LNCaP clone FGC (cell line): ENCODE measurements at regions not wholly inside any gene's neighbourhood (a gene's known extent, or its start where the extent isn't known, plus 50 kb on each side); places are given as distances from the start of the nearest gene placed in this dataset.
"Not testable (repeated sequence)": the region's sequence is repeated elsewhere in the genome, so short reads cannot be mapped to it uniquely, and the experiment has no call there.

ENCODE experiments used
- DNase-seq: peaks from one replicate; pipeline ENCODE4 v3.0.0-alpha.2; 2011; ENCODE audit warnings: low read depth
- H3K4me3 ChIP-seq: 2 replicates; pipeline ENCODE4 v1.5.1; 2011; ENCODE audit warnings: mild to moderate bottlenecking, low read depth, low read length, control low read depth
- CTCF ChIP-seq: IDR thresholded peaks from 2 replicates; pipeline ENCODE4 v1.5.1; 2012; ENCODE audit warnings: mild to moderate bottlenecking; ENCODE audit not compliant: control insufficient read depth, insufficient read depth; ENCODE audit errors: extremely low read depth

GRCh38 chr3:84692261-84692660 is 266.5 kb upstream of the CADM2 start:
- H3K4me3 ChIP-seq = no peak overlapping the region
- TF ChIP-seq CTCF = no peak
- DNase-seq = no peak

GRCh38 chr3:84710288-84710687 is 248.5 kb upstream of the CADM2 start:
- not testable (repeated sequence) for H3K4me3 ChIP-seq, DNase-seq

DNA sequence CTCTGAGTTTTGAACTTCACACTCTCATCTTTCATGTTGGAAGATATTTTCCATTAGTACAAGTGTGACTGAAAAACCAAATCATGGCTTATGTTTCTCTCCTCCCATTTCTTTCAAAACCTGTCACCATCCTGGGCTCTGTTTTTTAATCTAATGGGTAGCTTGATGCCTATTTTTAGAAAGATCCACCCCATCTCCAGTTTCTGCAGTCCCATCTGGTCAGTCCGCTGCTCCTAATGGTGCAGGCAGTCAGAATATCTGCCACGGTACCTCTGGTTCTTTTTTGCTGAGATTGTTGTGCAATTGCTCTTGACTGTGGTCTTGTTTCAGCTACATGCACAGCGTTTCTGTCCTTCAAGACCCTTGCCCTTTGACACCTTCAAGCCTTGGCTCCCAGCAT is 240.9 kb upstream of the CADM2 start:
- H3K4me3 ChIP-seq = no peak overlapping the region
- no peak for TF ChIP-seq CTCF
- no peak for DNase-seq

DNA sequence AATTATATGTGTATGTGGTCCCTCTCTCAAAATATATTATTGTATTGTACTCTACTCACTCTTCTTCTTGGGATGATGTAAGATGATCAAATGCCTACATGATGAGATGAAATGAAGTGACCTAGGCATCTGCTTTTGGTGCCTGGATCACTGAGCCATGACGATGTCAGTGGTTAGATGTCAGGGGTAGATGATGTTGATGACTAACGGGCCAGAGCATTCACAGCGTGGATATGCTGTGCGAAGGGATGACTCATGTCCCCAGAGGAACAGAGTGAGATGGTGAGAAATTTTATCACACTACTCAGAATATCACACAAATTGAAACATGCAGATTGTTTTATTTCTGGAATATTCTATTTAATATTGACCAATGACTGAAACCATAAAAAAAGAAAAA is 233.9 kb upstream of the CADM2 start:
- TF ChIP-seq CTCF = no peak
- no peak for DNase-seq
- H3K4me3 ChIP-seq = no peak overlapping the region

- DNase-seq = no peak
- TF ChIP-seq CTCF = no peak
- no peak overlapping the region for H3K4me3 ChIP-seq
Measured at GRCh38 chr3:84727616-84728015, 231.2 kb upstream of the CADM2 start.

DNA sequence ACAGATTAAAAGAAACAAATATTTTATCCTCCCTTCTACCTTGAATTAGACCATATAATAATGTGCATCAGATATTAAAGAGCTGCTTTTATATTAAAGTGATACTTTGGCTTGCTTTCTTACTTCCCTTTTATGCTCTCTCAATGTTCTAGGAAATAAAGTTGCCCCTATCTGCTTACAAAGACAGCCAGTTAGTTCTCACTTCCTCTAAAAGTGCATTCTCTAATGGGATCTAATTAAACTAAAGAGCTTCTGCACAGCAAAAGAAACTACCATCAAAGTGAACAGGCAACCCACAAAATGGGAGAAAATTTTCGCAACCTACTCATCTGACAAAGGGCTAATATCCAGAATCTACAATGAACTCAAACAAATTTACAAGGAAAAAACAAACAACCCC is 224.1 kb upstream of the CADM2 start:
- not testable (repeated sequence) for DNase-seq, H3K4me3 ChIP-seq

DNA sequence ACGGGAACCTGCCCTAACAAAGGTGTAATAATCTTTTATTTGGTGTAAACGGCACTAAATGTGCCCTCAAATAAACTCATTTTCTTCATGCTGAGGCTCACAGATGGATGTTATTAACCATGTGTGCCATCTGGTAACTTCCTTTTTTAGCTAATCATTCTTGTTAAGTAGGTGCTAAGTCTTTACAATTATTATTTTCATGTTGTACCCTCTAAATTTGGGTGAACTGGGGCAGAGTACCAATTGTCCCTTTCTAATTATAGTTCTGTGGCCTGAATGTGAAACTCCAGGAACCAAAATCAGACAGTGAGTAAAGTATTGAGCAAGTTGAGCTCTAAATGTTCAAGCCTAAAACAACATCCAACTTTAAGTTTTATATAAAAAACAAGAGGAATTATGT is 220.7 kb upstream of the CADM2 start:
- no peak for TF ChIP-seq CTCF
- no peak for DNase-seq
- H3K4me3 ChIP-seq = no peak overlapping the region

DNA sequence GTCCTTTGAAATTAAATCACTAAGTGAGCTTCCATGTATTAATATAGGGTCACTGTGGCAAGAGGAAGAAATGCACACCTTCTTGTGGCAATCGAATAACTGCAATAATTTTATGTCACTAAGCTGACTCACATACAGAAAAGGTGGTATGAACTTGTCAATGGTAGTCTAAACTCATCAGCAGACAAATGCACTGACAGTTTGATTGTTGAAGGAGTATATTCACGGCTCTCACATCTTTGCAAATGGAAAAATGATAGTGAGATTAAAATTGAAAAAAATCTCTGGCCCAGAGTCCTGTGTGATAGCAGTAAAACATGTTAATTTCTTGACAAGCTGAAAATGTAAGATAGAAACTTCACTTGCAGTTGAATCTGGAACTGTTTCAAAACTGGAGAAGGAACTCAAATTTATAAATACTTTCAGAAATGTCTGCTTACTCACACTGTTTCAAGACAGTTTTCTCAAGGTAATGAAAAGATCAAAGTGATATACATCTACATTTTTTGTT is 215.8 kb upstream of the CADM2 start:
- DNase-seq = no peak
- no peak overlapping the region for H3K4me3 ChIP-seq
- no peak for TF ChIP-seq CTCF
